ENCODE measurements at regions not wholly inside any gene's neighbourhood (a gene's known extent, or its start where the extent isn't known, plus 50 kb on each side); places are given as distances from the start of the nearest gene placed in this dataset.

GRCh38 chr11:28674433-28675103 is 566.4 kb downstream of the METTL15 start:
- TF ChIP-seq USF1 (IDR thresholded peaks at IDR 0.05) (no peak), RAD21 (IDR thresholded peaks at IDR 0.05; ENCODE audit: low read depth) (peak; percentile 25; the same call in 1 of the 2 replicates)

- TF ChIP-seq TAF1 (IDR thresholded peaks at IDR 0.05; ENCODE audit: low read depth) (no peak), ZBTB7A (IDR thresholded peaks at IDR 0.05; ENCODE audit: low read depth) (no peak), CREB1 (IDR thresholded peaks at IDR 0.05; ENCODE audit: low read depth) (no peak), MAX (IDR thresholded peaks at IDR 0.05) (no peak), RAD21 (IDR thresholded peaks at IDR 0.05; ENCODE audit: low read depth) (no peak), YY1 (IDR thresholded peaks at IDR 0.05; ENCODE audit: low read depth) (no peak)
Observed at GRCh38 chr11:28673691-28674432, 565.7 kb downstream of the METTL15 start.

- TF ChIP-seq USF1 (IDR thresholded peaks at IDR 0.05) (no peak), CEBPB (IDR thresholded peaks at IDR 0.05) (no peak), FOXM1 (IDR thresholded peaks at IDR 0.05; ENCODE audit: borderline replicate concordance, low read depth) (no peak), EGR1 (IDR thresholded peaks at IDR 0.05) (no peak), TAF1 (IDR thresholded peaks at IDR 0.05; ENCODE audit: low read depth) (no peak), MAX (IDR thresholded peaks at IDR 0.05) (no peak), ZBTB7A (IDR thresholded peaks at IDR 0.05; ENCODE audit: low read depth) (no peak), RAD21 (IDR thresholded peaks at IDR 0.05; ENCODE audit: low read depth) (no peak), TCF12 (IDR thresholded peaks at IDR 0.05; ENCODE audit: low read depth) (no peak), EP300 (IDR thresholded peaks at IDR 0.05; ENCODE audit: borderline replicate concordance) (no peak), CREB1 (IDR thresholded peaks at IDR 0.05; ENCODE audit: low read depth) (no peak), TEAD4 (IDR thresholded peaks at IDR 0.05) (no peak), YY1 (IDR thresholded peaks at IDR 0.05; ENCODE audit: low read depth) (no peak), REST (IDR thresholded peaks at IDR 0.05; ENCODE audit: low read depth) (no peak), NFIC (IDR thresholded peaks at IDR 0.05) (no peak)
Observed at GRCh38 chr11:28671274-28671673, 563.1 kb downstream of the METTL15 start.

- TF ChIP-seq CEBPB (IDR thresholded peaks at IDR 0.05) (0 out of 2 replicates have a peak, but pooled peaks have one; percentile 37), CREB1 (IDR thresholded peaks at IDR 0.05; ENCODE audit: low read depth) (no peak)
Observed at GRCh38 chr11:28666632-28667031, 558.4 kb downstream of the METTL15 start.

GRCh38 chr11:28659716-28660348 is 551.6 kb downstream of the METTL15 start:
- no peak for TF ChIP-seq YY1 (IDR thresholded peaks at IDR 0.05; ENCODE audit: low read depth)
- no peak for TF ChIP-seq EP300 (IDR thresholded peaks at IDR 0.05; ENCODE audit: borderline replicate concordance)
- no peak for TF ChIP-seq FOXM1 (IDR thresholded peaks at IDR 0.05; ENCODE audit: borderline replicate concordance, low read depth)
- no peak for TF ChIP-seq TCF12 (IDR thresholded peaks at IDR 0.05; ENCODE audit: low read depth)
- TF ChIP-seq USF1 (IDR thresholded peaks at IDR 0.05) = no peak
- no peak for TF ChIP-seq EGR1 (IDR thresholded peaks at IDR 0.05)
- no peak for TF ChIP-seq REST (IDR thresholded peaks at IDR 0.05; ENCODE audit: low read depth)
- TF ChIP-seq ZBTB7A (IDR thresholded peaks at IDR 0.05; ENCODE audit: low read depth) = no peak
- no peak for TF ChIP-seq CEBPB (IDR thresholded peaks at IDR 0.05)
- TF ChIP-seq TEAD4 (IDR thresholded peaks at IDR 0.05) = no peak
- no peak for TF ChIP-seq CREB1 (IDR thresholded peaks at IDR 0.05; ENCODE audit: low read depth)
- no peak for TF ChIP-seq TAF1 (IDR thresholded peaks at IDR 0.05; ENCODE audit: low read depth)
- TF ChIP-seq NFIC (IDR thresholded peaks at IDR 0.05) = no peak

All from Ishikawa (cell line).